GM18951 (cell line): ENCODE measurements at regions not wholly inside any gene's neighbourhood (a gene's known extent, or its start where the extent isn't known, plus 50 kb on each side); places are given as distances from the start of the nearest gene placed in this dataset.

ENCODE experiments used
- POLR2A ChIP-seq: IDR thresholded peaks from 4 replicates; pipeline ENCODE4 v1.6.1; 2011; ENCODE audit warnings: mild to moderate bottlenecking; ENCODE audit not compliant: insufficient read length, insufficient read depth; ENCODE audit errors: extremely low read depth
- in situ Hi-C: fragments of 300-500 bp; cut with MboI; formaldehyde crosslinking; loops from one replicate; pipeline ENCODE4 v1.12.0; 2022; ENCODE audit warnings: low sequenced_read_pairs, mixed read lengths, inconsistent platforms; ENCODE audit not compliant: unreplicated experiment

DNA sequence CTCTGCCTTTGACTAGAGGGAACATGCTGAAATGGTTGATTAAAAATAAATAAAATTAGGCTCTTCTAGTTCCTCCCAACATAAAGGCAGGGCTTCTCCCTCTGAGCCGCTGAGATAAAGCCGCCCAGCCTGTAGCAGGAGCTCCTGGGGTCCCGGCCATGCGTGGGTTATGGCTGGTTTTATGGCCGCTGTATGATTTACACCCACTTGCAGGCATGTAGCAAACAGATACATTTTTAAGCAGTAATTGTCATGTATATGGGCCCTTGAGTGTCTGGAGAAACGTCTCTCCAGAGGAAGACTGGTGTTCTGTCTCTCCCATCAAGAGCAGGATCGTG lies 201.0 kb upstream of the TNRC6C start:
- in situ Hi-C loops: no loop called here
- TF ChIP-seq POLR2A: no peak

DNA sequence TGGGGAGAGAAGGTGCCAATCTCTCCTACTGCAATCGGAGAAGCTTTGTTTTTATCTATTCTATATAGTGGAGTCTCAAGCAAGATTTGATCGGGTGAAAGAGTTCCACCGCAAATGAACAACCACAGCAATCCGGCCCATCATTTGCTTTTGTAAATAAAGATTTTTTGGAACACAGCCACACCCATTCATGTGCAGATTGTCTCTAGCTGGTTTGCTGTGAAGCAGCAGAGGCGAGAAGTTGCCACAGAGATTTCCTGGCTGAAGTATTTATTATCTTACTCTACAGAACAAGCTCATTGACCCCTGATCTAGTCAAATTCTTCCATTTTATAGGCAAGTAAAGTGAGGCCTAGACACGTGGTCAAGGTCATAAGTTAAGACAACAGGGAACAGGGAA lies 195.5 kb upstream of the TNRC6C start:
- in situ Hi-C loops: no loop called here

DNA sequence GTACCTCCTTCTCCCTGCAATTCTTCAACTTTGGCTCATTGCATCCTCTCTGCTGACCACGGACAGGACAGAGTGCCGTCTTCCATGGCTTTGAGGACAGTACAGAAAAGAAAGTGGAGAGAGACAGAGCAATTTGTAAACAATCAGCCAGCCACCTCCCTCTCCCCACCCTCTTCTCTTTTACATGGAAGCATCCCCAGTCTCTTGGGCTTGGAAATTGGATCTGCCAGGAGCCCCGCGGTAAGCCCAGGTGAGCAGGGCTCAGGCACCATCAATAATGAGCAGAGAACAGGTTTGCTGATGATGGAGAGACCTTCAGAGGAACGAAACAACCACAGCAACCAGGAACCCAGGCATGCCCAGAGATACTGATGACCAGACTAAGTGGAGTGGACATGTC lies 194.9 kb upstream of the TNRC6C start:
- in situ Hi-C loops: no loop called here
- no peak for TF ChIP-seq POLR2A

More for the DNA sequence above, 195.5 kb upstream of the TNRC6C start:
- TF ChIP-seq POLR2A: no peak

DNA sequence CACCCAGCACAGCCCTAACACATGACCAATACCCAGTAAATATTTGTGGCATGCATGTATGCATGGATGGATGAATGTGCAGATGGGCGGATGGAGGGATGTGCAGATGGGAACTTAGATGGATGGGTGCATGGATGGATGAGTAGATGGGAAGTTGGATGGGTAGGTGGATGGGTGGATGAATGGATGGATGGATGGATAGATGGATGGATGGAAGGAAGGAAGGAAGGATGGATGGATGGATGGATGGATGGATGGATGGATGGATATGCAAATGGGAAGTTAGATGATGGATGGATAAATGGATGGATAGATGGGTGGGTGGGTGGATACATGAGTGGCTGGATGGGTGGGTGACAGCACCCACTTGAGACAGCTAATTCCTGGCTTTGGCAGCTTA lies 193.2 kb upstream of the TNRC6C start:
- in situ Hi-C loops: no loop called here
- no peak for TF ChIP-seq POLR2A

DNA sequence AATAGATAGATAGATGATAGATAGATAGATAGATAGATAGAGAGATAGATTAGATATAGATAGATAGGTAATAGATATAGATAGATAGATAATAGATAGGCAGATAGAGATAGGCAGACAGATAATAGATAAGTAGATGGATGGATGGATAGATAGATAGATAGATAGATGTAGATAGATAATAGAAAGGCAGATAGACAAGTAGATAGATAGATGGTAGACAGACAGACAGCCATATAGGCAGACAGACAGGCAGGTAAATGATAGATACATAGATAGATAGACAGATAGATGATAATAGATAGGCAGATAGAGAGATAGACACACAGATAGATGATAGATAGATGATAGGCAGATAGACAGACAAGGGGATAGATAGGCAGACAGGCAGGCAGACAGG lies 191.4 kb upstream of the TNRC6C start:
- in situ Hi-C loops: no loop called here
- no peak for TF ChIP-seq POLR2A

DNA sequence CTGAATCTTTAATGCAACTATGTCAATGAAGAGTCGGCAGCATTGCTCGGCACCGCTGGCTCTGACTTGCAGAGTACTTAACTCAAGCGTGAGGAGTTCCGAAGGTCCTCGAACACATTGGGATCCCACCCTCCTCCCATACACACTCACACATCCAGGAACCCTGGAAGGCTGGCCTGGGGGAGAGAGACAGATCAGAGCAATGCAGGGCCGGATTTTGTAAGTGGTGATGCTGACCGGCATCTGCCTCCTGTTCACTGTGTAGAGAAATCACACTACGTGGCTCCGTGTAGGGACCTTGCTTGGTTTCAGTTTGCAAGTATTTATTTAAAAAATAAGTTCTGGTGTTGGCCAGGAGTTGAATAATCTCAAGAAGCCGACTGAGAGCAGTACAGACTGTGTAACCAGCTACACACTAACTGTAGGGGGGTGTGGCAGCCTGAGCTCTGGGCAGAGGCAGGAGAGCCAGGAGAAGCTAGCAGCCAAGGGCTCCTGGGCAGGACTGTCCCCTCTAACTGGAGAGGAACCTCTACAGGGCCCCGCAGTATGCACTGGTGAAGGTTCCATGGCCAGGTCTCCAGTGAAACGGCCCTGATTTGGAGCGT lies 190.2 kb upstream of the TNRC6C start:
- in situ Hi-C loops: no loop called here
- no peak for TF ChIP-seq POLR2A

DNA sequence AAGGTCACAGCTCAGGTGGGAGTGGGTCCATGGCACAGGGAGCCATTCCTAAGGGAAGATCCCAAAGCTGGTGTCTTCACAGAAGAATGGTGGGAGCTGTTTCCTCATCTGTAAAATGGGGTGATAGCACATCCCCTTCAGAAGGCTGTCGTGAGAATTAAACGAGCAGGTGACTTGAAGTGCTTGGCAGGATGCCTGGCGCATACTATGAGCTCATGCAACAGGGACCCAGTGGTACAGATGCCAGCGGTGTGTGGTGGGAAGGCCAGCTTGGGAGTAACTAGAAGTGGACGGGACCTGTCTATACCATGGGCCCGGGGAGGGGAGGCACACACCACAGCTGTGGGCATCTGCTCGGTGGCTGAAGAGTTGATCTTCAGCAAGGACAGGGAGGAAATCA lies 189.3 kb upstream of the TNRC6C start:
- no peak for TF ChIP-seq POLR2A
- in situ Hi-C loops: no loop called here

DNA sequence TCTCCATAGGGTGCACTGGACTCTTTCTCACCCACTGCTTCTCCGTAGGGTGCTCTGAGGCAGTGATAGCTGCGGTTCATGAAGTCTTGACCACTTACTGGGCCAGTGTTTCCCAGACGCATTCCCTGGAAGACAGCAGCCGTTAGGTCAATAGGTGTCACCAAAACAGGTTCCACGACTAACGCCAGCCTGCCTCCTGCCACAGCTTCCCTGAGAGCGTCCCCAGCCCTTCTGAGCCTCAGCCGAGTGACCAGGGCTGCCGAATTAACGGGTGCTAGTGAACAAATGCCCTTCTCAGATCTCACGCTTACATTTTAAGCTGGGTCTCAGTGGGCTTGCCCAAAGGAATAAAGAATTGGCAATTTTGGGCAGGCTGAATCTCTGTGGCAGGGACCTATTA lies 188.7 kb upstream of the TNRC6C start:
- TF ChIP-seq POLR2A: no peak
- in situ Hi-C loops: loop anchor here (5.0 kb wide), 1 partner anchor 243 kb away; no protein-coding TSS in a partner anchor

DNA sequence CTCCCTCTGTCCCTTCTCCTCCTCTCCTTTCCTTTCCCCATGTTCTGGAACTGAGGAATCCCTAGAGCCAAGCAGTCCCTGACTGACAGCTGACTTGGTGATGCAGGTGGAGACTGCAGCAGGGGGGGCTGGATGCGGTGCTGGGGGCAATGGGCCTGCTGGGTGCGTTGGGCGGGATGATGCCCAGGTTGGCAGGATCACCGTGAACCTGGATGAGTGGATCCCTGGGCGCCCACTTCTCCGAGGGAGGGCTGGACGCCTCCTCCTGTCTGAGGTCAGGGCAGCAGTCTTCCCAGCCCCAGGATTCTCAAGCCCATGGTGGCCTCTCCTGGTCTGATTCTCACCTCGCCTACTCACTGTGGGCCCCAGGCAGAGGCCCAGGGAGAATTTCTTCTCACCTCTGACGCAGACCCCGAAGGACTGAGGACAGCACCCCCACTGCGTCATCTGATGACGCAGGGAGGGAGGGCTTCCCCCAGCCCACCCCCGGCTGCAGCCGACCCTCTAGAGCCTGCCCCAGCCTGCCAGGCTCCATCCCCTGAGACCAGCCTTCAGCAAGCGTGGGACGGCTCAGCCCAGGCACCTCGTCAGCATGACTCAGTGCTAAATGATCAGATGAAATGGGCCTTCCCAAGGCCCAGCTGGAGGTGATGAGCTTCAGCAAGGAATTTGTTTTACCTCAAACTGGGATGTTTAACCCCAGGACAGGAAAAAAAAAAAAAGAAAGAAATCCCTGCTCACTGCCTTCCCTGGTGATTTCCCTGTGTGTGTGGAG lies 188.0 kb upstream of the TNRC6C start:
- TF ChIP-seq POLR2A: no peak
- in situ Hi-C loops: loop anchor here (5.0 kb wide), 1 partner anchor 242 kb away; no protein-coding TSS in a partner anchor

DNA sequence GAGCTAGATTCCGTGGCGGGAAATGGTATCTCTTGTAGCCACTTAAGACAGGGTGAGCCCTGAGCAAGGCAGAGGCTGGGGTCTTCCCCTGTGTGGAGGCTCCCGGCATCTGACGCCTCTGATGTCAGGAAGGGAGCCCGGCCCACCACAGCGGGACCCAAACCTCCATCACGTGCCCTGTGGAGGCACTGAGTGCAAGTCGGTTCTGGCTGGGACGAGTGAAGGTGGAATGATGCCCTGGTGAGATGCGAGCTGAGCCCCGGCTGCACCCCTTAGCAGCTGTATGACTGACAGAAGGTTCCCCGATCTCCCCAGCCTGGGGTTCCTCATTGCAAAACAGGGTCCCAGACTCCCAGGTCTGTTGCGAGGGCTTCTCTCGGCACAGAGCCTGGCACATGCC lies 187.4 kb upstream of the TNRC6C start:
- TF ChIP-seq POLR2A: no peak
- in situ Hi-C loops: loop anchor here (5.0 kb wide), 1 partner anchor 241 kb away; no protein-coding TSS in a partner anchor

DNA sequence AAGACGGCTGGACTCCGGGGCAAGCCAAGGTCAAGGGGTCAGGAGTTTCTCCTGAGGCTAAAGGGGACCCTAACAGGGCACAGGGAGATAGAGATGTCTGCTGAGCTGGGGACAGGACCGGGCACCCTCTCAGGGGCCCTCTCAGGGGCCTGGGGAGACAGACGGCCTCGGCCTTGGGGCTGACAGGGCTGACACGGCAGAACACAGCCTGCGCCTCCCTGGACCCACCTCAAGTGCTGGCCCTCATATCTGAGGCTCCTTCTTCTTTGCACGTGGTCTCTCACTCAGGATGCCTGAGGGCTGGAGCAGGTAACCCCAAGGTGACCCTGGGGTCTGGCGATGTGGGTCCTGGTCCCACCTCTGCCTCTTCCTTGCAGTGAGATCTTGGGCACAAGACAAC lies 186.9 kb upstream of the TNRC6C start:
- in situ Hi-C loops: loop anchor here (5.0 kb wide), 1 partner anchor 241 kb away; no protein-coding TSS in a partner anchor
- TF ChIP-seq POLR2A: no peak

DNA sequence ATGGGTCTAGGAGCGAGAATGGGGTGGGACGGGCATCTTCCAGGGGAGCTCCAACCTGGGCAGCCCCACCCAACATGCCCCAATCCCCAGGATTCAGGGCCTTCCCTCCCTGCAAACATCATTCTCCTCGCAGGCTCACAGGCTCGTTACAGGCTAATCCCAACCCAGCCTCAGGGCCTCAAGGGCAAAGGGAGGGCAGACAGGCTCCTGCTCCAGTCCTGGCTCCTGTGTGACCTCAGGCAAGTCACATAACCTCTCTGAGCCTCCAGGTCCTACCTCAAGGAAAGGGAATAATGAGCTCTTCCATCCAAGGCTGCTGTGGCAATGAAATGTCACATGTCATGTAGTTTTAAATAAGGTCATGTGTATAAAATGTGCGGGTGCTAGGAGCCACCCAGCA lies 186.5 kb upstream of the TNRC6C start:
- in situ Hi-C loops: loop anchor here (5.0 kb wide), 1 partner anchor 240 kb away; no protein-coding TSS in a partner anchor
- TF ChIP-seq POLR2A: no peak

DNA sequence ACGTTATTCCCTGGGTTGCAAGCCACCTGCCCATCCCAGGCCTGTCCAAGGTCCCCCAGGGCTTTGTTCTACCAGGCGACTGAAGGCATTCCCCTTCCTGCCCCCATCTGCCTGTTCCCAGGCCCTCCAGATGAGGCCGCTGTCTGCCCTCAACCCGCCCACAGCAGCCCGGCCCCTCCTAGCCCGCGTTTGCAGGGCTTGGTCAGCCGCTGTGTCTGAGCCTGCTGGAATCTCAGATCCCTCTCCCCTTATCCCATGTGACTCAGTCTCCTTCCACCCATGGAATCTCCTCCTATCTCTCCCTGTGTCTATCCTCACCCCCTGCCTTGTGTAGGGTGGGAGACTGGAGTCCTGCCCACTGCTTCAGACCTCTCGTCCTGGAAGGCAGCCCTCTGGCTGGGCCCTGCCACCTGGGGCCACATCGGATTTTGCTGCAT lies 186.0 kb upstream of the TNRC6C start:
- in situ Hi-C loops: loop anchor here (5.0 kb wide), 1 partner anchor 240 kb away; no protein-coding TSS in a partner anchor

DNA sequence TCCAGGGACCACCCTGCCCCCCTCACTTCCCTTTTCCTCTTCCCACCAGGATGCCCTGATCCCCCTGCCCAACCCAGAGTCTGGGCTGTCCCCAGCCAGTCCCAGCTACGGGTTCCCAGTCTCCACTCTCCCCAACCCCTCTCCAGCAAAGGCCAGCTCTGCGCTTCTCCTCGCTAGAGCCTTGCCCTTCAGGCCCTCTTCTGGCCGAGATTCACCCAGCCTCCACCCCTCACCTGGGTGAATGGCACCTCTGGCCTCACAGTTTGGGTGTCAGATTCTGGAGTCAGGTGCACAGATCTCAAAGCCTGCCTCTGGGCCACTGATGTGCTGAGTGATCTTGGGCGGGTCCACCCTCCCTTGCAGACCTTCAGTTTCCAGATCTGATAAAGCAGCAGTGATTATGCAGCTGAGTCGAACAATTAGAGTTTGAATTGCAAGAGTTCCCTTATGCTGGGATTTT lies 185.6 kb upstream of the TNRC6C start:
- in situ Hi-C loops: loop anchor here (5.0 kb wide), 1 partner anchor 239 kb away; no protein-coding TSS in a partner anchor
- no peak for TF ChIP-seq POLR2A

More for the DNA sequence above, 186.0 kb upstream of the TNRC6C start:
- TF ChIP-seq POLR2A: no peak

DNA sequence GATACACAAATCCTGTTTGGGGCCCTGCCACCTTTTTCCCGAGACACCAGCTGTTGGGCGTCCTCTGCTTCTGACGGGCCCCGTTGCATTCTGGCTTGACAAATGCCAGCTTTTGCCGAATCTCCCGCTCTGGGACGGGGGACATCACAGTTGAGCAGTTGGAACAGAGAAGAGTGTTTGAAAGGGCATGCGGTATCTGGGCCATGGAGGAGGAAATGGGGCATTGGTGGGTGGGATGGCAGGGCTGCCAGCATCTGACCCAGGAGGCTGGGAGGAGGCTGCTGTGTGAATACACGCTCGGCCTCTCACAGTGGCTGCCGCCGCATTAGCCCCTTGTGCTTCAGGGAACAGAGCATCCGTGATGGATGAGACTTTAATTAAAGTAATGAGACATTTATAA lies 184.3 kb upstream of the TNRC6C start:
- in situ Hi-C loops: loop anchor here (5.0 kb wide), 1 partner anchor 238 kb away; no protein-coding TSS in a partner anchor
- TF ChIP-seq POLR2A: no peak
